ENCODE measurements at regions not wholly inside any gene's neighbourhood (a gene's known extent, or its start where the extent isn't known, plus 50 kb on each side); places are given as distances from the start of the nearest gene placed in this dataset.
"Not testable (repeated sequence)": the region's sequence is repeated elsewhere in the genome, so short reads cannot be mapped to it uniquely, and the experiment has no call there.

- Mint-ChIP-seq H3K27ac (ENCODE audit: unreplicated experiment) (no peak overlapping the region), H3K36me3 (ENCODE audit: low read depth, unreplicated experiment) (no peaks in the 10 kb centered on the region), H3K27me3 (ENCODE audit: low read depth, unreplicated experiment) (peaks cover 19% of the 10 kb centered on the region), H3K4me3 (ENCODE audit: unreplicated experiment) (no peak overlapping the region), H3K4me1 (ENCODE audit: low read depth, unreplicated experiment) (peaks cover 6% of the 10 kb centered on the region), H3K9me3 (ENCODE audit: unreplicated experiment) (peaks cover 2% of the 10 kb centered on the region)
- Histone ChIP-seq H3K27me3 (ENCODE audit: insufficient read depth, low read length) (peaks cover 21% of the 10 kb centered on the region), H3K9me3 (ENCODE audit: insufficient read depth, low read depth, low read length) (no peaks in the 10 kb centered on the region), H3K4me1 (ENCODE audit: insufficient read depth, low read length) (no peaks in the 10 kb centered on the region), H3K4me3 (ENCODE audit: insufficient read depth, low read depth, low read length) (no peak overlapping the region), H3K36me3 (ENCODE audit: insufficient read depth, low read length) (no peaks in the 10 kb centered on the region), H4K20me1 (ENCODE audit: insufficient read depth, low read length) (no peaks in the 10 kb centered on the region), H3K27ac (ENCODE audit: low read depth, low read length) (no peak overlapping the region), H2AFZ (ENCODE audit: low read depth, low read length) (no peak overlapping the region), H3K79me2 (ENCODE audit: insufficient read depth, low read length) (no peaks in the 10 kb centered on the region), H3K4me2 (ENCODE audit: low read length) (no peak overlapping the region), H3K9ac (ENCODE audit: low read length) (no peak overlapping the region)
- no peak for DNase-seq (ENCODE audit: low read depth)
- no peak for FAIRE-seq
- TF ChIP-seq CTCF (IDR thresholded peaks at IDR 0.05; ENCODE audit: insufficient read depth, low read depth, low read length) (no peak), EZH2 (IDR thresholded peaks at IDR 0.05; ENCODE audit: insufficient read depth, low read length) (no peak)
Measured at GRCh38 chr2:109674894-109675534, 60.9 kb downstream of the SOWAHC start.

GRCh38 chr2:109675666-109676345, 61.6 kb downstream of the SOWAHC start:
- H3K36me3 ChIP-seq (ENCODE audit: insufficient read depth, low read length) = no peaks in the 10 kb centered on the region
- H3K9me3 ChIP-seq (ENCODE audit: insufficient read depth, low read depth, low read length) = no peaks in the 10 kb centered on the region
- Mint-ChIP-seq H3K27me3 (ENCODE audit: low read depth, unreplicated experiment) (peaks cover 19% of the 10 kb centered on the region), H3K9me3 (ENCODE audit: unreplicated experiment) (peaks cover 2% of the 10 kb centered on the region), H3K36me3 (ENCODE audit: low read depth, unreplicated experiment) (no peaks in the 10 kb centered on the region), H3K27ac (ENCODE audit: unreplicated experiment) (no peak overlapping the region), H3K4me3 (ENCODE audit: unreplicated experiment) (no peak overlapping the region), H3K4me1 (ENCODE audit: low read depth, unreplicated experiment) (peaks cover 11% of the 10 kb centered on the region)
- peaks cover 23% of the 10 kb centered on the region for H3K27me3 ChIP-seq (ENCODE audit: insufficient read depth, low read length)
- H2AFZ ChIP-seq (ENCODE audit: low read depth, low read length) = no peak overlapping the region
- no peaks in the 10 kb centered on the region for H3K79me2 ChIP-seq (ENCODE audit: insufficient read depth, low read length)
- TF ChIP-seq CTCF (IDR thresholded peaks at IDR 0.05; ENCODE audit: insufficient read depth, low read depth, low read length) (no peak), EZH2 (IDR thresholded peaks at IDR 0.05; ENCODE audit: insufficient read depth, low read length) (no peak)
- no peaks in the 10 kb centered on the region for H4K20me1 ChIP-seq (ENCODE audit: insufficient read depth, low read length)
- no peak overlapping the region for H3K27ac ChIP-seq (ENCODE audit: low read depth, low read length)
- FAIRE-seq (no peak), DNase-seq (ENCODE audit: low read depth) (no peak)
- no peak overlapping the region for H3K4me3 ChIP-seq (ENCODE audit: insufficient read depth, low read depth, low read length)
- H3K4me1 ChIP-seq (ENCODE audit: insufficient read depth, low read length) = no peaks in the 10 kb centered on the region
- no peak overlapping the region for H3K4me2 ChIP-seq (ENCODE audit: low read length)
- H3K9ac ChIP-seq (ENCODE audit: low read length) = no peak overlapping the region

DNA sequence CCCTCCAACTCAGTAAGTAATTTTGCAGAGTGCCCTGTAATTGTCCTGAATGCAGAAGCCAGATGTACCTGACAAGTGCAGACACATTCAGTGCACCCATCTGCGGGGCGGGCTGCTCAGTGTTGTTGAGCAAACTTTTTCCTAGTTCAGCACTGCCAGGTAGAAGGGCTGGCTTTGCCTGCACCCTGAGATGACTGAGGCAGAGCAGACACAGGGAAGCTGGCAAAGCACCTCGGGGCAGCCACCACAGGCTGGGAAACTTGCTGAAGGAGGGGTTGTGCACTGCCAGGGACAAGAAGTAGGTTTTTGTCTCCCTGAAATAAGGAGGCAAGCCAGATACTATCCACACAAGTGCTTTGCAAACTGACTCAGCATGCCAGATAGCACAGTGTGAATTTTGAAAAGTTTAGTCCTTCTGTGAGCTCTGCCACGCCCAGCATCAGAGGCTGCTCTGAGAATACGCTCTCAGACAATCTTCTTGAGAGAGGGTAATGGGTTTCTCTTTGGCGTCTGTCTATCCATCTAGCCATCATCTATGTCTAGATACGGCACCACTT, 62.3 kb downstream of the SOWAHC start:
- Histone ChIP-seq H3K27ac (ENCODE audit: low read depth, low read length) (no peak overlapping the region), H3K4me2 (ENCODE audit: low read length) (no peak overlapping the region), H3K9me3 (ENCODE audit: insufficient read depth, low read depth, low read length) (no peaks in the 10 kb centered on the region), H3K79me2 (ENCODE audit: insufficient read depth, low read length) (no peaks in the 10 kb centered on the region), H3K4me1 (ENCODE audit: insufficient read depth, low read length) (no peaks in the 10 kb centered on the region), H3K4me3 (ENCODE audit: insufficient read depth, low read depth, low read length) (no peak overlapping the region), H4K20me1 (ENCODE audit: insufficient read depth, low read length) (no peaks in the 10 kb centered on the region), H3K27me3 (ENCODE audit: insufficient read depth, low read length) (peaks cover 23% of the 10 kb centered on the region), H2AFZ (ENCODE audit: low read depth, low read length) (no peak overlapping the region), H3K9ac (ENCODE audit: low read length) (no peak overlapping the region), H3K36me3 (ENCODE audit: insufficient read depth, low read length) (no peaks in the 10 kb centered on the region)
- peaks cover 11% of the 10 kb centered on the region for H3K4me1 Mint-ChIP-seq (ENCODE audit: low read depth, unreplicated experiment)
- no peaks in the 10 kb centered on the region for H3K36me3 Mint-ChIP-seq (ENCODE audit: low read depth, unreplicated experiment)
- no peak overlapping the region for H3K27ac Mint-ChIP-seq (ENCODE audit: unreplicated experiment)
- FAIRE-seq = no peak
- TF ChIP-seq CTCF (IDR thresholded peaks at IDR 0.05; ENCODE audit: insufficient read depth, low read depth, low read length) = no peak
- no peak for TF ChIP-seq EZH2 (IDR thresholded peaks at IDR 0.05; ENCODE audit: insufficient read depth, low read length)
- no peak for DNase-seq (ENCODE audit: low read depth)
- peaks cover 2% of the 10 kb centered on the region for H3K9me3 Mint-ChIP-seq (ENCODE audit: unreplicated experiment)
- peaks cover 15% of the 10 kb centered on the region for H3K27me3 Mint-ChIP-seq (ENCODE audit: low read depth, unreplicated experiment)
- no peak overlapping the region for H3K4me3 Mint-ChIP-seq (ENCODE audit: unreplicated experiment)

GRCh38 chr2:109677121-109677731, 63.1 kb downstream of the SOWAHC start:
- H3K9me3 ChIP-seq (ENCODE audit: insufficient read depth, low read depth, low read length); H3K4me3 Mint-ChIP-seq (ENCODE audit: unreplicated experiment); H3K4me1 ChIP-seq (ENCODE audit: insufficient read depth, low read length); H3K4me2 ChIP-seq (ENCODE audit: low read length); H3K27ac Mint-ChIP-seq (ENCODE audit: unreplicated experiment); H3K9me3 Mint-ChIP-seq (ENCODE audit: unreplicated experiment); H2AFZ ChIP-seq (ENCODE audit: low read depth, low read length); H3K36me3 Mint-ChIP-seq (ENCODE audit: low read depth, unreplicated experiment); H4K20me1 ChIP-seq (ENCODE audit: insufficient read depth, low read length); H3K9ac ChIP-seq (ENCODE audit: low read length); DNase-seq (ENCODE audit: low read depth); H3K4me3 ChIP-seq (ENCODE audit: insufficient read depth, low read depth, low read length); H3K27ac ChIP-seq (ENCODE audit: low read depth, low read length); FAIRE-seq; H3K36me3 ChIP-seq (ENCODE audit: insufficient read depth, low read length); H3K79me2 ChIP-seq (ENCODE audit: insufficient read depth, low read length): not testable (repeated sequence)
- H3K4me1 Mint-ChIP-seq (ENCODE audit: low read depth, unreplicated experiment) = peaks cover 11% of the 10 kb centered on the region
- peaks cover 23% of the 10 kb centered on the region for H3K27me3 ChIP-seq (ENCODE audit: insufficient read depth, low read length)
- H3K27me3 Mint-ChIP-seq (ENCODE audit: low read depth, unreplicated experiment) = peaks cover 15% of the 10 kb centered on the region

Measured in astrocyte (in vitro differentiated cells and primary cell).